HUES48 (cell line): ENCODE measurements at regions not wholly inside any gene's neighbourhood (a gene's known extent, or its start where the extent isn't known, plus 50 kb on each side); places are given as distances from the start of the nearest gene placed in this dataset.

ENCODE experiments used
- H3K27ac ChIP-seq: one replicate; pipeline ENCODE4 v1.7.0; 2013; ENCODE audit warnings: low read depth, low read length, inconsistent platforms
- H3K27me3 ChIP-seq: 2 replicates; pipeline ENCODE4 v1.6.1; 2013; ENCODE audit warnings: mild to moderate bottlenecking, low read length; ENCODE audit not compliant: control insufficient read depth, insufficient read depth
- H3K36me3 ChIP-seq: 2 replicates; pipeline ENCODE4 v1.6.1; 2013; ENCODE audit warnings: low read length; ENCODE audit not compliant: control insufficient read depth, insufficient read depth
- H3K4me1 ChIP-seq: 2 replicates; pipeline ENCODE4 v1.6.1; 2013; ENCODE audit warnings: mild to moderate bottlenecking, low read length; ENCODE audit not compliant: control insufficient read depth, insufficient read depth
- H3K4me3 ChIP-seq: 2 replicates; pipeline ENCODE4 v1.5.1; 2013; ENCODE audit warnings: mild to moderate bottlenecking, low read depth, low read length
- H3K9ac ChIP-seq: 2 replicates; pipeline ENCODE4 v1.6.1; 2013; ENCODE audit warnings: mild to moderate bottlenecking, low read depth, low read length, moderate library complexity
- H3K9me3 ChIP-seq: 2 replicates; pipeline ENCODE4 v1.6.1; 2013; ENCODE audit warnings: low read length; ENCODE audit not compliant: control insufficient read depth, insufficient read depth

- Histone ChIP-seq H3K36me3 (no peaks in the 10 kb centered on the region), H3K27me3 (no peaks in the 10 kb centered on the region), H3K9me3 (0 out of 2 replicates have a peak, but pooled peaks cover 3% of the 10 kb centered on the region), H3K4me3 (no peak overlapping the region), H3K27ac (no peak overlapping the region), H3K9ac (no peak overlapping the region), H3K4me1 (no peaks in the 10 kb centered on the region)
Observed at GRCh38 chr18:25568986-25569385, 217.0 kb upstream of the ZNF521 start.

- Histone ChIP-seq H3K9me3 (no peaks in the 10 kb centered on the region), H3K4me1 (no peaks in the 10 kb centered on the region), H3K4me3 (no peak overlapping the region), H3K27me3 (no peaks in the 10 kb centered on the region), H3K9ac (no peak overlapping the region), H3K27ac (no peak overlapping the region), H3K36me3 (no peaks in the 10 kb centered on the region)
Observed at GRCh38 chr18:25563816-25564683, 212.1 kb upstream of the ZNF521 start.

- no peaks in the 10 kb centered on the region for H3K9me3 ChIP-seq
- no peaks in the 10 kb centered on the region for H3K4me1 ChIP-seq
- H3K4me3 ChIP-seq, result no peak overlapping the region
- no peak overlapping the region for H3K9ac ChIP-seq
- H3K27me3 ChIP-seq, result no peaks in the 10 kb centered on the region
- no peaks in the 10 kb centered on the region for H3K36me3 ChIP-seq
- no peak overlapping the region for H3K27ac ChIP-seq
Observed at GRCh38 chr18:25563346-25563745, 211.4 kb upstream of the ZNF521 start.

GRCh38 chr18:25561918-25562317 is 210.0 kb upstream of the ZNF521 start:
- Histone ChIP-seq H3K9ac (no peak overlapping the region), H3K9me3 (no peaks in the 10 kb centered on the region), H3K4me3 (no peak overlapping the region), H3K27me3 (no peaks in the 10 kb centered on the region), H3K36me3 (no peaks in the 10 kb centered on the region), H3K4me1 (no peaks in the 10 kb centered on the region), H3K27ac (no peak overlapping the region)

GRCh38 chr18:25560369-25560768 is 208.4 kb upstream of the ZNF521 start:
- no peak overlapping the region for H3K4me3 ChIP-seq
- H3K9ac ChIP-seq, result no peak overlapping the region
- no peak overlapping the region for H3K27ac ChIP-seq
- no peaks in the 10 kb centered on the region for H3K27me3 ChIP-seq
- H3K36me3 ChIP-seq, result no peaks in the 10 kb centered on the region
- no peaks in the 10 kb centered on the region for H3K4me1 ChIP-seq
- no peaks in the 10 kb centered on the region for H3K9me3 ChIP-seq

- Histone ChIP-seq H3K9ac (no peak overlapping the region), H3K36me3 (no peaks in the 10 kb centered on the region), H3K9me3 (no peaks in the 10 kb centered on the region), H3K4me3 (no peak overlapping the region), H3K27me3 (no peaks in the 10 kb centered on the region), H3K4me1 (no peaks in the 10 kb centered on the region), H3K27ac (no peak overlapping the region)
Observed at GRCh38 chr18:25557011-25557410, 205.0 kb upstream of the ZNF521 start.

- Histone ChIP-seq H3K9ac (no peak overlapping the region), H3K4me3 (no peak overlapping the region), H3K9me3 (no peaks in the 10 kb centered on the region), H3K27ac (no peak overlapping the region), H3K27me3 (no peaks in the 10 kb centered on the region), H3K4me1 (no peaks in the 10 kb centered on the region), H3K36me3 (no peaks in the 10 kb centered on the region)
Observed at GRCh38 chr18:25553631-25554263, 201.8 kb upstream of the ZNF521 start.

GRCh38 chr18:25544546-25545287 is 192.8 kb upstream of the ZNF521 start:
- Histone ChIP-seq H3K27ac (no peak overlapping the region), H3K9me3 (no peaks in the 10 kb centered on the region), H3K4me3 (no peak overlapping the region), H3K27me3 (no peaks in the 10 kb centered on the region), H3K36me3 (no peaks in the 10 kb centered on the region), H3K9ac (no peak overlapping the region), H3K4me1 (no peaks in the 10 kb centered on the region)

GRCh38 chr18:25538175-25538922 is 186.4 kb upstream of the ZNF521 start:
- no peak overlapping the region for H3K9ac ChIP-seq
- no peaks in the 10 kb centered on the region for H3K27me3 ChIP-seq
- no peak overlapping the region for H3K4me3 ChIP-seq
- H3K27ac ChIP-seq, result no peak overlapping the region
- no peaks in the 10 kb centered on the region for H3K4me1 ChIP-seq
- no peaks in the 10 kb centered on the region for H3K9me3 ChIP-seq
- H3K36me3 ChIP-seq, result no peaks in the 10 kb centered on the region

GRCh38 chr18:25535495-25535894 is 183.5 kb upstream of the ZNF521 start:
- Histone ChIP-seq H3K9ac (no peak overlapping the region), H3K27me3 (no peaks in the 10 kb centered on the region), H3K9me3 (peaks cover 5% of the 10 kb centered on the region; the same call in 1 of the 2 replicates), H3K27ac (no peak overlapping the region), H3K4me1 (no peaks in the 10 kb centered on the region), H3K36me3 (no peaks in the 10 kb centered on the region), H3K4me3 (no peak overlapping the region)
